ENCODE measurements at regions not wholly inside any gene's neighbourhood (a gene's known extent, or its start where the extent isn't known, plus 50 kb on each side); places are given as distances from the start of the nearest gene placed in this dataset.
A peak's percentile ranks its signal among the peaks of the same experiment; 100 is the strongest.
"Not testable (repeated sequence)": the region's sequence is repeated elsewhere in the genome, so short reads cannot be mapped to it uniquely, and the experiment has no call there.

- H3K36me3 ChIP-seq (ENCODE audit: control insufficient read depth, insufficient read depth, low read length); H3K27ac ChIP-seq (ENCODE audit: insufficient read depth, low read length); H2AFZ ChIP-seq (ENCODE audit: low read length); H3K4me1 ChIP-seq (ENCODE audit: control insufficient read depth, extremely low read depth, insufficient read depth, low read length); H3K9me3 ChIP-seq (ENCODE audit: control insufficient read depth, insufficient read depth, low read depth, low read length); H3K4me3 ChIP-seq (replicated peaks in 1 of 4; ENCODE audit: control extremely low read depth in 1 of 4, insufficient read depth in 1 of 4, low read depth in 3 of 4, low read length in 4 of 4); H3K9ac ChIP-seq (ENCODE audit: insufficient read depth, low read length); H4K20me1 ChIP-seq (ENCODE audit: control insufficient read depth, extremely low read depth, insufficient read depth, low read length); H3K27me3 ChIP-seq (ENCODE audit: control insufficient read depth, insufficient read depth, low read length); H3K4me2 ChIP-seq (ENCODE audit: extremely low read depth, insufficient read depth, low read length); H3K79me2 ChIP-seq (ENCODE audit: control insufficient read depth, insufficient read depth, low read length): not testable (repeated sequence)
- DNase-seq (ENCODE audit: low read depth in 2 of 2) = peak; percentile 15 to 18
- TF ChIP-seq CTCF (conservative IDR thresholded peaks at IDR 0.05 in 1 of 2, IDR thresholded peaks at IDR 0.05 in 1 of 2; ENCODE audit: low read depth in 1 of 2, low read length in 2 of 2) = peak; percentile 49 to 67
Measured at GRCh38 chr1:146478125-146478720, 249.4 kb upstream of the NOTCH2NLA start.

GRCh38 chr1:146475086-146475485 lies 246.3 kb upstream of the NOTCH2NLA start:
- H3K27me3 ChIP-seq (ENCODE audit: control insufficient read depth, insufficient read depth, low read length); H3K36me3 ChIP-seq (ENCODE audit: control insufficient read depth, insufficient read depth, low read length); H4K20me1 ChIP-seq (ENCODE audit: control insufficient read depth, extremely low read depth, insufficient read depth, low read length); H3K4me2 ChIP-seq (ENCODE audit: extremely low read depth, insufficient read depth, low read length); DNase-seq (ENCODE audit: low read depth in 2 of 2); H3K9me3 ChIP-seq (ENCODE audit: control insufficient read depth, insufficient read depth, low read depth, low read length); H3K9ac ChIP-seq (ENCODE audit: insufficient read depth, low read length); H3K4me3 ChIP-seq (replicated peaks in 1 of 4; ENCODE audit: control extremely low read depth in 1 of 4, insufficient read depth in 1 of 4, low read depth in 3 of 4, low read length in 4 of 4); H3K79me2 ChIP-seq (ENCODE audit: control insufficient read depth, insufficient read depth, low read length); H2AFZ ChIP-seq (ENCODE audit: low read length); H3K4me1 ChIP-seq (ENCODE audit: control insufficient read depth, extremely low read depth, insufficient read depth, low read length); H3K27ac ChIP-seq (ENCODE audit: insufficient read depth, low read length): not testable (repeated sequence)

- not testable (repeated sequence) for H4K20me1 ChIP-seq (ENCODE audit: control insufficient read depth, extremely low read depth, insufficient read depth, low read length); H3K79me2 ChIP-seq (ENCODE audit: control insufficient read depth, insufficient read depth, low read length); DNase-seq (ENCODE audit: low read depth in 2 of 2); H3K4me2 ChIP-seq (ENCODE audit: extremely low read depth, insufficient read depth, low read length); H3K4me1 ChIP-seq (ENCODE audit: control insufficient read depth, extremely low read depth, insufficient read depth, low read length); H3K9me3 ChIP-seq (ENCODE audit: control insufficient read depth, insufficient read depth, low read depth, low read length); H3K27ac ChIP-seq (ENCODE audit: insufficient read depth, low read length); H3K36me3 ChIP-seq (ENCODE audit: control insufficient read depth, insufficient read depth, low read length); H3K4me3 ChIP-seq (replicated peaks in 1 of 4; ENCODE audit: control extremely low read depth in 1 of 4, insufficient read depth in 1 of 4, low read depth in 3 of 4, low read length in 4 of 4); H3K27me3 ChIP-seq (ENCODE audit: control insufficient read depth, insufficient read depth, low read length); H2AFZ ChIP-seq (ENCODE audit: low read length); H3K9ac ChIP-seq (ENCODE audit: insufficient read depth, low read length)
Measured at GRCh38 chr1:146474216-146474615, 245.4 kb upstream of the NOTCH2NLA start.

- Histone ChIP-seq H2AFZ (ENCODE audit: low read length) (peak overlapping the region; percentile 55), H3K4me2 (ENCODE audit: extremely low read depth, insufficient read depth, low read length) (peak overlapping the region; percentile 75), H3K4me3 (replicated peaks in 1 of 4; ENCODE audit: control extremely low read depth in 1 of 4, insufficient read depth in 1 of 4, low read depth in 3 of 4, low read length in 4 of 4) (peak overlapping the region in 3 of 4 experiments; percentile 32 to 60 (median 51))
- H3K36me3 ChIP-seq (ENCODE audit: control insufficient read depth, insufficient read depth, low read length); H3K27me3 ChIP-seq (ENCODE audit: control insufficient read depth, insufficient read depth, low read length); H3K79me2 ChIP-seq (ENCODE audit: control insufficient read depth, insufficient read depth, low read length); H3K9ac ChIP-seq (ENCODE audit: insufficient read depth, low read length); H4K20me1 ChIP-seq (ENCODE audit: control insufficient read depth, extremely low read depth, insufficient read depth, low read length); H3K9me3 ChIP-seq (ENCODE audit: control insufficient read depth, insufficient read depth, low read depth, low read length); H3K27ac ChIP-seq (ENCODE audit: insufficient read depth, low read length); H3K4me1 ChIP-seq (ENCODE audit: control insufficient read depth, extremely low read depth, insufficient read depth, low read length): not testable (repeated sequence)
- peak; percentile 44 to 48 for DNase-seq (ENCODE audit: low read depth in 2 of 2)
Measured at GRCh38 chr1:146472192-146472861, 243.5 kb upstream of the NOTCH2NLA start.

GRCh38 chr1:146459939-146460338 lies 231.1 kb upstream of the NOTCH2NLA start:
- H3K79me2 ChIP-seq (ENCODE audit: control insufficient read depth, insufficient read depth, low read length); H3K9ac ChIP-seq (ENCODE audit: insufficient read depth, low read length); H3K4me3 ChIP-seq (replicated peaks in 1 of 4; ENCODE audit: control extremely low read depth in 1 of 4, insufficient read depth in 1 of 4, low read depth in 3 of 4, low read length in 4 of 4); H3K9me3 ChIP-seq (ENCODE audit: control insufficient read depth, insufficient read depth, low read depth, low read length); H3K4me2 ChIP-seq (ENCODE audit: extremely low read depth, insufficient read depth, low read length); H4K20me1 ChIP-seq (ENCODE audit: control insufficient read depth, extremely low read depth, insufficient read depth, low read length); H3K36me3 ChIP-seq (ENCODE audit: control insufficient read depth, insufficient read depth, low read length); H2AFZ ChIP-seq (ENCODE audit: low read length); H3K27ac ChIP-seq (ENCODE audit: insufficient read depth, low read length); H3K27me3 ChIP-seq (ENCODE audit: control insufficient read depth, insufficient read depth, low read length); H3K4me1 ChIP-seq (ENCODE audit: control insufficient read depth, extremely low read depth, insufficient read depth, low read length); DNase-seq (ENCODE audit: low read depth in 2 of 2): not testable (repeated sequence)

- not testable (repeated sequence) for H3K79me2 ChIP-seq (ENCODE audit: control insufficient read depth, insufficient read depth, low read length); H3K27ac ChIP-seq (ENCODE audit: insufficient read depth, low read length); H4K20me1 ChIP-seq (ENCODE audit: control insufficient read depth, extremely low read depth, insufficient read depth, low read length); H3K36me3 ChIP-seq (ENCODE audit: control insufficient read depth, insufficient read depth, low read length); H3K4me1 ChIP-seq (ENCODE audit: control insufficient read depth, extremely low read depth, insufficient read depth, low read length); H3K9ac ChIP-seq (ENCODE audit: insufficient read depth, low read length); H3K27me3 ChIP-seq (ENCODE audit: control insufficient read depth, insufficient read depth, low read length); H3K4me3 ChIP-seq (replicated peaks in 1 of 4; ENCODE audit: control extremely low read depth in 1 of 4, insufficient read depth in 1 of 4, low read depth in 3 of 4, low read length in 4 of 4); DNase-seq (ENCODE audit: low read depth in 2 of 2); H2AFZ ChIP-seq (ENCODE audit: low read length); H3K4me2 ChIP-seq (ENCODE audit: extremely low read depth, insufficient read depth, low read length); H3K9me3 ChIP-seq (ENCODE audit: control insufficient read depth, insufficient read depth, low read depth, low read length)
Measured at GRCh38 chr1:146459308-146459707, 230.5 kb upstream of the NOTCH2NLA start.
